ENCODE measurements at regions not wholly inside any gene's neighbourhood (a gene's known extent, or its start where the extent isn't known, plus 50 kb on each side); places are given as distances from the start of the nearest gene placed in this dataset.

- TF ChIP-seq EZH2 (IDR thresholded peaks at IDR 0.05; ENCODE audit: borderline replicate concordance, low read depth, low read length, severe bottlenecking) (no peak), CTCF (IDR thresholded peaks at IDR 0.05; ENCODE audit: borderline replicate concordance, extremely low read depth, low read length, poor library complexity, severe bottlenecking) (no peak)
Observed at GRCh38 chrX:51182545-51182944, 150.1 kb upstream of the NUDT10 start.

Measured in DND-41 (cell line).